GM12878 (cell line): ENCODE measurements at regions not wholly inside any gene's neighbourhood (a gene's known extent, or its start where the extent isn't known, plus 50 kb on each side); places are given as distances from the start of the nearest gene placed in this dataset.

Experiments
- ATF3 ChIP-seq: IDR thresholded peaks from 2 replicates; pipeline ENCODE4 v1.6.1; 2011; ENCODE audit warnings: low read depth, mild to moderate bottlenecking, low read length, moderate library complexity, borderline replicate concordance; ENCODE audit errors: extremely low read depth
- ATF7 ChIP-seq: fragments of 450-650 bp; IDR thresholded peaks from 2 replicates; pipeline ENCODE4 v1.6.1; 2016; ENCODE audit warnings: low read depth, mild to moderate bottlenecking
- CHD2 ChIP-seq: IDR thresholded peaks from 2 replicates; pipeline ENCODE4 v1.6.1; 2011; ENCODE audit warnings: low read depth, low read length, improper control_type of control experiment, borderline replicate concordance
- CTCF ChIP-seq, 3 experiments: IDR thresholded peaks in 2 of 3; conservative IDR thresholded peaks in 1 of 3; 2 replicates each; pipeline ENCODE4 v1.5.1; 2011; ENCODE audit warnings: low read depth in 3 of 3, low read length in 3 of 3, mild to moderate bottlenecking in 3 of 3, control low read depth in 2 of 3, moderate library complexity in 2 of 3, inconsistent platforms in 1 of 3, mixed read lengths in 1 of 3; ENCODE audit not compliant: control insufficient read depth in 2 of 3, insufficient read depth in 1 of 3; ENCODE audit errors: extremely low read depth in 1 of 3
- EGR1 ChIP-seq, 2 experiments: IDR thresholded peaks; 1 replicate in 1 of 2; 2 replicates in 1 of 2; pipeline ENCODE4 v1.6.1; 2011 to 2012; ENCODE audit warnings: low read depth in 2 of 2, low read length in 2 of 2, borderline replicate concordance in 1 of 2, mild to moderate bottlenecking in 1 of 2, moderate library complexity in 1 of 2
- MYC ChIP-seq: IDR thresholded peaks from 2 replicates; pipeline ENCODE4 v1.6.1; 2011; ENCODE audit warnings: mild to moderate bottlenecking, low read length, moderate library complexity, inconsistent platforms; ENCODE audit not compliant: insufficient read depth, insufficient replicate concordance, insufficient read length, severe bottlenecking
- PBX3 ChIP-seq: IDR thresholded peaks from 2 replicates; pipeline ENCODE4 v1.6.1; 2011; ENCODE audit warnings: mild to moderate bottlenecking, low read depth, low read length, moderate library complexity; ENCODE audit not compliant: insufficient replicate concordance
- RUNX3 ChIP-seq: IDR thresholded peaks from 2 replicates; pipeline ENCODE4 v1.6.1; 2012; ENCODE audit warnings: low read length, inconsistent platforms
- ZBTB11 ChIP-seq: fragments of 450-650 bp; formaldehyde crosslinking; IDR thresholded peaks from 2 replicates; pipeline ENCODE4 v1.5.0; 2022; ENCODE audit warnings: mild to moderate bottlenecking, missing genetic modification characterization

GRCh38 chr6:156046841-156047449 lies 591.3 kb upstream of the NOX3 start:
- no peak for TF ChIP-seq CTCF (IDR thresholded peaks at IDR 0.05 in 2 of 3, conservative IDR thresholded peaks at IDR 0.05 in 1 of 3; ENCODE audit: control insufficient read depth in 2 of 3, extremely low read depth in 1 of 3, insufficient read depth in 1 of 3, low read depth in 3 of 3, low read length in 3 of 3)
- TF ChIP-seq MYC = no peak
- TF ChIP-seq CHD2 = no peak
- no peak for TF ChIP-seq ZBTB11 (CRISPR knock-in tag)
- TF ChIP-seq EGR1 (IDR thresholded peaks at IDR 0.05; ENCODE audit: borderline replicate concordance in 1 of 2, low read depth in 2 of 2, low read length in 2 of 2) = no peak
- no peak for TF ChIP-seq ATF3
- no peak for TF ChIP-seq ATF7
- TF ChIP-seq RUNX3 = no peak
- no peak for TF ChIP-seq PBX3
